ENCODE measurements at regions not wholly inside any gene's neighbourhood (a gene's known extent, or its start where the extent isn't known, plus 50 kb on each side); places are given as distances from the start of the nearest gene placed in this dataset.

- TF ChIP-seq CTCF (IDR thresholded peaks at IDR 0.05), result no peak
Observed at GRCh38 chr6:103280417-103280816, 1579.3 kb downstream of the HACE1 start.

DNA sequence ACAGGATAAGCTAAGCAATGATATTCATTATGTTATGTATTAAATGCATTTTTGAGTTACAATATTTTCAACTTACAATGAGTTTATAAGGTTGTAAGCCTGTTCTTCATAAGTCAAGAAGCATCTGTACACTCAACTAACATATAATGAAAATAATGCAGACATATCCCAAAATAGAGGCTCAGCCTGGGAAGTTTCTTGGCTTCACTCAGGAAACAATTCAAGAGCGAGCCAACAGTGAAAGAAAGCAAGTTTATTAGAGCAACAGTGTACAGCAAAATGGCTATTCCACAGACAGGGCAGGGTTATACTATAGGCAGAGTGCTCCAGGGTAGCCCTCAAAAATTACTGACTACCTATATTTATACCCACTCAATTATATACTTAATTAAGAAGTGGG, 1581.8 kb downstream of the HACE1 start:
- no peak for TF ChIP-seq CTCF (IDR thresholded peaks at IDR 0.05)

DNA sequence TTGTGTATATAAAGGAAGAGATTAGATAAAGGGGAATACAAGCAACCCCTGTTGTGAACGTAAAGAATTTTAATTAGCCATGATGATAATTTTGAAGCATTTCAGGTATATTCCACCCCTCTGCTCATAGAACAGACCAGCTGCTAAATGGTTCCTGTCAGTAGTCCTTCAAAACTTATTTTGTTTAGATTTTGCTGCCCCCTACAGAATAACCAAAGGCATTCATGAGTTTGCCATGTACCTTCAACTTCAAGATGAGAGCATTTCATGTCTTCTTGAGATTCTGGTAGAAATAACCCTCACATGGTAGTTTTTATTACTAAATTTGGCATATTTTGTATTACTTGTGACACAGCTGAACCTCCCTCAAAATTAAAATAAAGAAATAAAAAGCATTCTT, 1586.7 kb downstream of the HACE1 start:
- peak; percentile 60 for TF ChIP-seq CTCF (IDR thresholded peaks at IDR 0.05)

DNA sequence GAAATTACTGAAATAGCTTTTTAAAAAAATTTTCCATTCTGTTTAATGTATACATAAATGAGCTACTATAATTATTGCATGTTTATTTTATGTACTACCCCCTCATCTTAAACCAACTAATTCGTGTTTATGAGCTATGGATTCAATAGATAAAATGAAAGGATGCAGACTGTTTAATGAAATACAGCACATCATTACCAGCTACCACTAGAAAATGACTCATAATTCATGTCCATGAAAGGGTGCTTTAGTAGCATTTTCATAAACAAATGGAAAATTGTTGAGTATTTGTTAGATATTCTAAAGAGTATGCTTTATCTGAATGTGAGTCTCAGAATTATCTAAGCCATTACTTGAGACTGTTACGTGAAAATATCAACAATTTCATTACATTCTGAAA, 1590.1 kb downstream of the HACE1 start:
- TF ChIP-seq CTCF (IDR thresholded peaks at IDR 0.05), result no peak

- no peak for TF ChIP-seq CTCF (IDR thresholded peaks at IDR 0.05)
Observed at GRCh38 chr6:103268335-103268734, 1591.4 kb downstream of the HACE1 start.

GRCh38 chr6:103264020-103264419, 1595.7 kb downstream of the HACE1 start:
- no peak for TF ChIP-seq CTCF (IDR thresholded peaks at IDR 0.05)

GRCh38 chr6:103255132-103255531, 1604.6 kb downstream of the HACE1 start:
- no peak for TF ChIP-seq CTCF (IDR thresholded peaks at IDR 0.05)

- no peak for TF ChIP-seq CTCF (IDR thresholded peaks at IDR 0.05)
Observed at GRCh38 chr6:103236923-103237322, 1622.8 kb downstream of the HACE1 start.
